ENCODE measurements at regions not wholly inside any gene's neighbourhood (a gene's known extent, or its start where the extent isn't known, plus 50 kb on each side); places are given as distances from the start of the nearest gene placed in this dataset.

- TF ChIP-seq, protein P1, sequence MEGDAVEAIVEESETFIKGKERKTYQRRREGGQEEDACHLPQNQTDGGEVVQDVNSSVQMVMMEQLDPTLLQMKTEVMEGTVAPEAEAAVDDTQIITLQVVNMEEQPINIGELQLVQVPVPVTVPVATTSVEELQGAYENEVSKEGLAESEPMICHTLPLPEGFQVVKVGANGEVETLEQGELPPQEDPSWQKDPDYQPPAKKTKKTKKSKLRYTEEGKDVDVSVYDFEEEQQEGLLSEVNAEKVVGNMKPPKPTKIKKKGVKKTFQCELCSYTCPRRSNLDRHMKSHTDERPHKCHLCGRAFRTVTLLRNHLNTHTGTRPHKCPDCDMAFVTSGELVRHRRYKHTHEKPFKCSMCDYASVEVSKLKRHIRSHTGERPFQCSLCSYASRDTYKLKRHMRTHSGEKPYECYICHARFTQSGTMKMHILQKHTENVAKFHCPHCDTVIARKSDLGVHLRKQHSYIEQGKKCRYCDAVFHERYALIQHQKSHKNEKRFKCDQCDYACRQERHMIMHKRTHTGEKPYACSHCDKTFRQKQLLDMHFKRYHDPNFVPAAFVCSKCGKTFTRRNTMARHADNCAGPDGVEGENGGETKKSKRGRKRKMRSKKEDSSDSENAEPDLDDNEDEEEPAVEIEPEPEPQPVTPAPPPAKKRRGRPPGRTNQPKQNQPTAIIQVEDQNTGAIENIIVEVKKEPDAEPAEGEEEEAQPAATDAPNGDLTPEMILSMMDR (conservative IDR thresholded peaks at IDR 0.05) = no peak
- TF ChIP-seq EZH2 (IDR thresholded peaks at IDR 0.05; ENCODE audit: low read depth) = no peak
Observed at GRCh38 chr6:141242957-141243356, 889.8 kb upstream of the GJE1 start.

Data from PC-9 (cell line).